NCI-H446 (cell line): ENCODE measurements at regions not wholly inside any gene's neighbourhood (a gene's known extent, or its start where the extent isn't known, plus 50 kb on each side); places are given as distances from the start of the nearest gene placed in this dataset.
A peak's percentile ranks its signal among the peaks of the same experiment; 100 is the strongest.

Source experiments
- DNase-seq, 2 experiments: peaks; one replicate each; lab custom pipeline; 2025; lab: John Stamatoyannopoulos, UW

DNA sequence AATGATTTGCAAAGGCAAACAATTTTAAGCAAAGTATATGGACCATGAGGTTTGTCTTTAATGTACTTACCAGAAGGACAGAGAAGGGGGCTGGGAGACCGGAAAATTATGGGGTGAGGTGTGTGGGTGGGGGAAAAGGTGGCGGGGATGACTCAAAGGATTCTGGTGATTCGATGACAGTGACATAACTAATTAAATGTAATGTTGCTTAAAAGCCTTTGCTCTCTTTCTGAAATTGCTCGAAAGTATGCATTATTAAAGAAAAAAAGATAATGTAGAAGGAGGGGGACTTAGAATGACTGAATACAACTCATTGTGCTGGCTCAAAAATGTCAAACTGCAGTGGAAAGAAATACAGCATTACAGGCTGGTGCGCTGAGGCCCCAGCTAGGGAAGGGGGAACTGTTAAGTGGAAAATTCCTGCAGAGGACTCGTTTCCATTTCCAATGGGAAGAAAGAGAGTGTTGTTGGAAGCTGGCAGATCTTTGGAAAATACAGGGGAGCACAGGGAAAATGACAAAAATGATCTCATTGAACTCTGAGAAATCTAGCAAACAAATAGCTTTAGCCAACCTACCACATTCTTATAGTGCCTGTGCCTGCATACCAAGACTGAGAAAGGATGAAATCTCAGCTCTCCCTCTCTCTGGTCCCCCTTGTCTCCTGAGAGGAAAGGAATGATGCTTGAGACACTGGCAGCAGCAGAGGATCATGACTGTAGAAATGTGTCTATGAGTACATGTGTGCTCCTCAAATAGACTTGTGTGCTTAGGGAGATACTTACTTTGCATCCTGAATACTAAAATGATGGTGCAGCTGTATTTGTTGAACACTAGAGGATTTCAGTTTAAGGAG, 632.4 kb downstream of the NYAP2 start:
- no peak for DNase-seq

- DNase-seq, result peak; percentile 24 to 76
Measured at GRCh38 chr2:226030788-226031646, 631.5 kb downstream of the NYAP2 start.

DNA sequence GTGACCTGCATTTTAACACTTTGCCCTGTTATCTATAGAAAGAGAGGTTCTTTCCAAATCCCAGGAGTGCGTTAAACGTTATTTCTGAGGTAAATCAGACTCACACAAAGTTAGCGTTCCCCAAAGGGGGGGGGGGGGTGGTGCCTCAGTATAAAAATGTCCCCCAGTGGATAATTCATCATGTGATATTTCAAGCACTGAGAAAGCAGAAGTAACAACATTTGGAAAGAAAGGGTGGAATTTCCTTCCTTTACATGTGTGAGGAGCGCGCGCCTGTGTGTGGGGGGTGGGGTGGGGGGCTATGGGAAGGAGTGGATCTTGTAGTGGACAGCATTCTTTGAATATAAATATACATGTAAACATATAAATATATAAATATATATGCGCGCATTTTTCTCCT, 630.9 kb downstream of the NYAP2 start:
- no peak for DNase-seq

DNA sequence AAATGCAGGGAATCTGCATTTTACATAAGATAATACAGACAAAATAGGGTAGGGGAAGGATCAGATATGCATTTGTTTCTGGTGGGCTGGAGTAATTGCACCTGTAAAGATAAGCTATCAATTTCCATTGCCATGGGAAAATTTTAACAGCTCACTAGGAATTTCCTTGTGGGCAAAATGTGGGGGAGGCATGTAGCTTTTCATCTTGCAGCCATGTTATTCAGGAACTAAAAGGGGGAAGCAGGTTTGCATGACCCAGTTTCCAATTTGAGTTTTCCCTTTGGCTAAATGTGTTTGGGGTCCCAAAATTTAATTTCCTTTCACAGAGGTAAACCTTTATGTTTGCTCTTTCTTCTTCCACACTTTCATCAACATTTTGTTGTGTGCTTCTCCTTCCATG, 624.4 kb downstream of the NYAP2 start:
- DNase-seq, result no peak

DNA sequence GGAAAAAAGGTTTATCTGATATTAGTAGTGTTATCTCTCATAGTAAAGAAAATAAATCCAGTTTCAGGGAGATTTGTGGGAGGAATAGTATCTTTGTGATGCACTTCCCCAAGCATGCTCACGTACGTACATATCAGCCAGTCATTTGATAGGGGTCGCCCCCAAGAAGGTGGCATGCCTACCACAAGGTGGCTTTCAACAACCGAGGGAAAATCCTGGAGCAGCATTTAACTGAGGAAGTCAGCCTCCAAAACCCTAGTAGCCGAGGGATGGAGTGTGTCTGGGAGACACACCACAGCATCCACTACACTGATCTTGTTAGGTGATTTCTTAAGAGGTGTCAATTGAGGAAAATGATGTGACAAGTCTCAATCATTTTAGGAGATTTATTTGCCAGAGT, 623.9 kb downstream of the NYAP2 start:
- no peak for DNase-seq

- DNase-seq, result no peak
Measured at GRCh38 chr2:226020956-226021355, 621.4 kb downstream of the NYAP2 start.

- no peak for DNase-seq
Measured at GRCh38 chr2:226020176-226020575, 620.7 kb downstream of the NYAP2 start.

DNA sequence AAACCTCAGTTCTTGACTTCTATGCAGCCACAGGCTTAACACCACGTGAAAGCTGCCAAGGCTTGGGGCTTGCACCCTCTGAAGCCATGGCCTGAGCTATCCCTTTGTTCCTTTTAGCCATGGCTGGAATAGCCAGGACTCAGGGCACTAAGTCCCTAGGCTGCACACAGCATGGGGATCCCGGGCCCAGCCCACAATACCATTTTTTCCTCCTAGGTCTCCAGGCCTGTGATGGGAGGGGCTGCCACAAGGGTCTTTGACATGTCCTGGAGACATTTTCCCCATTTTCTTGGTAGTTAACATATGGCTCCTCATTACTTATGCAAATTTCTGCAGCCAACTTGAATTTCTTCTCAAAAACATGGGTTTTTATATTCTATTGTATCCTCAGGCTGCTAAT, 619.1 kb downstream of the NYAP2 start:
- no peak for DNase-seq

GRCh38 chr2:226017537-226017936, 618.0 kb downstream of the NYAP2 start:
- DNase-seq, result no peak

DNA sequence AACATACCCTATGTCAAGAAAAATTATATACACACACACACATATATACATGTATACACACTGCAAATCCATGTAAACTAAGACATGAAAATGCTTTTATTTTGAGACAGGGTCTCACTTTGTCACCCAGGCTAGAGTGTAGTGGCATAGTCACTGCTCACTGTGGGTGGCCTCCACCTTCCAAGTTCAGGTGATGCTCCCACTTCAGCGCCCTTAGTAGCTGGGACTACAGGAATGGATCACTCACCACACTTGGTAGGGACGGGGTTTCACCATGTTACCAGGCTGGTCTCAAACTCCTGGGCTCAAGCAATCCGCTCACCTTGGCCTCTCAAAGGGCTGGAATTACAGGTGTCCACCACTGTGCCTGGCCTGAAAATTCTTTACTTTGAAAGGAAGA, 617.6 kb downstream of the NYAP2 start:
- DNase-seq, result no peak

GRCh38 chr2:226011716-226012450, 612.4 kb downstream of the NYAP2 start:
- DNase-seq, result no peak

- DNase-seq, result no peak
Measured at GRCh38 chr2:226002438-226002837, 602.9 kb downstream of the NYAP2 start.

GRCh38 chr2:226001716-226002115, 602.2 kb downstream of the NYAP2 start:
- DNase-seq, result no peak

DNA sequence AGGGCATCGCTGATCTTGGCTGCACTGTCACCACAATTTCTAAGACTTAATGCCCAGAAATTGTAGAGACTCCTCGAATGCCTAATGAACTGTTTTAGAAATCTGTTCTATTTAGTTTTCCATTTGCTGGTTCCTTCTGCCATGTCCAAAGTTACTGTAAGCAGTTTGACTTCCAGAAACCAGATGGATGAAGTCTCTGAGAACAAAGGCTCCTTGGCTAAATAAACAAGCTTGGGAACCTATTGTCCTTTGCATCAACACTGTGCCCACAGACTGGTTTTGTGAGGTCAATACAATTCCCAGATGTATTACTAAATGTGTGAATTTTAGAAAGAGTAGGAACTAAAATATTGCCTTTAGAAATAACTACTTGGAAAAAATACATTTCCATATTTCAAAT, 600.2 kb downstream of the NYAP2 start:
- no peak for DNase-seq

DNA sequence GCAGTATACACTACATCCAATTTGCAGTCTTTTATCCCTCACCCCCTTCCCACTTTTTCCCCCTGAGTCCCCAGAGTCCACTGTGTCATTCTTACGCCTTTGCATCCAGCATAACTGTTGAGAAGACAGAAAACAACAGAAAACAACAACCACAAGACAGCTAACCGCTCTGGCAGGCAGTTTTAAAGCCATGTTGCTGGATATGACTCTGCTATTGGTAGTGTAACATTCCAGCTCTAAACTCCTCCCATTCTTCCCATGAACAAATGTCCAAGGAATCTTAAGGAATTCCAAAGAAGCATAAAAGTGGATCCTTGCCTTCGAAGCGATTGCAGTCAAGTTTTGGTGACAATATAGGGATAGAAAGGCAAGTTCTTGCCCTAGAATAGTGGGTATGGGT, 599.1 kb downstream of the NYAP2 start:
- no peak for DNase-seq

GRCh38 chr2:225998116-225998515, 598.6 kb downstream of the NYAP2 start:
- no peak for DNase-seq

GRCh38 chr2:225996462-225996828, 596.9 kb downstream of the NYAP2 start:
- DNase-seq, result no peak

- DNase-seq, result no peak
Measured at GRCh38 chr2:225995796-225996461, 596.4 kb downstream of the NYAP2 start.

DNA sequence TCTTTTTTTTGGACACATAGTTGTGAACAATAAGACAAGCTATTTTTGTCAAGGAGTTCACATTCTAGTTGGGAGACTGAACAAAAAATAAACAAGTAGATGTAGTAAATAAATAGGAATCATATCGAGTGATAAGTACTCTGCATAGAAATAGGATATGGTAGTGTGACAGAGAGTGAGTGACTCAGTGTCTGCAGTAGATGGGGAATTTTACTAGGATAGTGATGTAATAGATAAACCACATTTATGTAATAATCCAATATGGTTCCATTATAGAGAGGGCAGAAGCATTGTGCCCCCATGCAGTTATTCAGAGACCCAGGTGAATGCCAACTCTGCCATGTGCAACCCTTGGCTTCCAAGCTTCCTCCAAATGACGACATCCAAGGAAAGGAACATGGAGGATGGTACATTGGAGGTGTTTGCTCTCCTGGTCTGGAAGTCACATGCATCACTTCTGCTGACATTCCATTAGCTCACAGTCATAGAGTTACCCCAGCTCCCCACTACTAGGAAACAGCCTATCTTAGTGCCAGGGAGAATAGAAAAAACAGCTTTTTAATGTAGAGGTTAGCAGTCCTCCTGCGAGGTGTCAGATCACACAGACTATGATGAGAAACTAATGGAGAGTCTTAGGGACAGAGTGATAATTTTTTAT, 595.4 kb downstream of the NYAP2 start:
- no peak for DNase-seq

DNA sequence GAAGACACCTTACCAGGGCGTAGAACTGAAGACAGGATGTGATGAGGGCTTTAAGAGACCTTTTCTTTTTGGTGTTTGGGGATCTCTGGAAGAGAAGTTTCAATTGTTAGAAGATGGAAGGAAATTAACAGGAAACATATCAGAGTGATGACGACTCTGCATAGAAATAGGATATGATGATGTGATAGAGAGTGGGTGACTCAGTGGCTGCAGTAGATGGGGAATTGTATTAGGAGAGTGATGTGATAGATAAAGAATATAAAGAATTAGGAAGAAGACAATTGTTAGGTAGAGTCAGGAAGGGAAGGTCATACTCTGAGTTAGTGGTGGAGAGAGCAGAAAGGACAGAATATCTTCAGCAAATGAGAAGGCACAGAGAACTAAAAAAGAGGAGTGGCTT, 593.9 kb downstream of the NYAP2 start:
- DNase-seq, result no peak

DNA sequence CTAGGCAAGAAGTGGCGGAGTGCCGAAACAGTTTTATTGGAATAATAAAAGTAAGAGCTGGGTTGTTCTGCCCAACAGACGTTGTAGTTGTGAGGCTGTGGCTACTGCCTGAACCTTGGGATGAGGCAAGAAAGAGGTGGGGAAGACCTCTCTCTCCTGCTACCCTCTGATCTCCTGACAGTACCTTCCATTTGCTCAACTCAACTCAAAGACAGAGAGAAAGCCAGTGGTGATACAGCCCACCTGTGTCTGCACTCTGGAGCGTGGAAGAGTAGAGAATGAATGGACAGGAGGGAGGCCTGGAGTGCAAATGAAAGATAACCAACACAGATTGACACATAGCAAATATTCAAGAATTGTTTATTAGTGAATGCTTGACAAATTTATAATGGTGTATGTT, 590.3 kb downstream of the NYAP2 start:
- no peak for DNase-seq

- no peak for DNase-seq
Measured at GRCh38 chr2:225980372-225980771, 580.9 kb downstream of the NYAP2 start.
